SJSA1 (cell line): ENCODE measurements at regions not wholly inside any gene's neighbourhood (a gene's known extent, or its start where the extent isn't known, plus 50 kb on each side); places are given as distances from the start of the nearest gene placed in this dataset.

Source experiments
- DNase-seq, 2 experiments: peaks; one replicate each; pipeline ENCODE4 v3.0.0-alpha.2; 2015 to 2020; ENCODE audit warnings: low spot score in 2 of 2, low read depth in 1 of 2
- H3K27ac ChIP-seq: fragments of 250-450 bp; sonication (Bioruptor Pico); 2 replicates; pipeline ENCODE4 v1.5.1; 2020; ENCODE audit warnings: mild to moderate bottlenecking, moderate library complexity
- H3K27me3 ChIP-seq: fragments of 250-450 bp; sonication (Bioruptor Pico); replicated peaks from 2 replicates; pipeline ENCODE4 v1.5.1; 2020; ENCODE audit warnings: mild to moderate bottlenecking, moderate library complexity
- H3K36me3 ChIP-seq: fragments of 250-450 bp; sonication (Bioruptor Pico); 2 replicates; pipeline ENCODE4 v1.5.1; 2020; ENCODE audit warnings: mild to moderate bottlenecking
- H3K4me1 ChIP-seq: fragments of 250-450 bp; sonication (Bioruptor Pico); replicated peaks from 2 replicates; pipeline ENCODE4 v1.6.1; 2021; ENCODE audit warnings: mild to moderate bottlenecking
- H3K4me3 ChIP-seq: fragments of 250-450 bp; sonication (Bioruptor Pico); 2 replicates; pipeline ENCODE4 v1.5.1; 2020; ENCODE audit warnings: mild to moderate bottlenecking
- H3K9me3 ChIP-seq: fragments of 250-450 bp; sonication (Bioruptor Pico); replicated peaks from 2 replicates; pipeline ENCODE4 v1.5.1; 2020; ENCODE audit warnings: mild to moderate bottlenecking

DNA sequence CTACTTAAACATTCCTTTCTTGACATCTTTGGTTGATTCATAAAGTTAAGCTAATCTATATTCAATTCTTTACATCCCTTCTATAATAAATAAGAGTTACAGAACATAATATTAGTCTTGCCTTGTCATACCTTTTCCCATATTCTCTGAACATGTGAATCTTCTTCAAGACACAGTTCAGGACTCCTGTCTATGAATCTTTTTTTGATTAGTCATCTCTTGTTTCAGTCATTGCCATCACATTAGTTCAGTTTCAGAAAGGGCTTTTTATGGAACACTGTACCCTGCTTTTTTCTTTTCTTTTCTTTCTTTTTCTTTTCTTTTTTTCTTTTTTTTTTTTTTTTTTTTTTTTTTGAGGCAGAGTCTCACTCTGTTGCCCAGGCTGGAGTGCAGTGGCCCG, 181.2 kb downstream of the UBE2E3 start:
- Histone ChIP-seq H3K27ac (no peak overlapping the region), H3K36me3 (no peaks in the 10 kb centered on the region), H3K4me3 (no peak overlapping the region), H3K9me3 (no peaks in the 10 kb centered on the region), H3K4me1 (no peaks in the 10 kb centered on the region), H3K27me3 (no peaks in the 10 kb centered on the region)
- DNase-seq, result no peak

DNA sequence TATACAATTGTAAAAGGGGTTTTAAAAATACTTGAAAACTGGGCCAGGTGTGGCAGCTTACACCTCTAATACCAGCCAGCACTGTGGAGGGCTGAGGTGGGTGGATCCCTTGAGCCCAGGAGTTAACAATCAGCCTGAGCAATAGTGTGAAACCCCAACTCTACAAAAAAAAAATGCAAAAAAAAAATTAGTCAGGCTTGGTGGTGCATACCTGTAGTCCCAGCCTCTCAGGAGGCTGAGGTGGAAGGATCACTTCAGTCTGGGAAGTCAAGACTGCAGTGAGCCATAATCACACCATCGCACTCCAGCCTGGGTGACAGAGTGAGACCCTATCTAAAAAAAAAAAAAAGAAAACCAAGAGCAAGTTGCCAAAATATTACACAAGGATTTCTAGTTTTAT, 182.7 kb downstream of the UBE2E3 start:
- no peaks in the 10 kb centered on the region for H3K9me3 ChIP-seq
- no peak overlapping the region for H3K4me3 ChIP-seq
- no peak overlapping the region for H3K27ac ChIP-seq
- H3K27me3 ChIP-seq, result no peaks in the 10 kb centered on the region
- no peaks in the 10 kb centered on the region for H3K4me1 ChIP-seq
- DNase-seq, result no peak
- H3K36me3 ChIP-seq, result no peaks in the 10 kb centered on the region

DNA sequence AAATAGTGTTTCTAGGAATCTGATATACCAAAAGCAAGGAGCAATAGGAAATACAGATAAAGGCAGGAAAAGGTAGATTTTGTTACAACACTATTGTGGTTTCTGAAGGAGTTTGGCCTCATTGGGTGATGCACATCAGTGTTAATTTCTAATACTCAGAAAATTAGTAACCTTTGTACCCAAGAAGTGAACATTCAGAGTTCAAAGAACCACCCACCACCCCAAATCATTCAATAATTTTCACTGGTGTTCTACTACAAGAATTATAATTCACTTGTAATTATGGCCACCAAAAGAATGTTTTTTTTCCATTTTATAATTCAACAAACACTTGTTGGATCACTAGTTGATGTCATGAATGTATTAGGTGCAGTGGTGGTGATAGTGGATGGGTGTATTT, 183.3 kb downstream of the UBE2E3 start:
- Histone ChIP-seq H3K36me3 (no peaks in the 10 kb centered on the region), H3K27ac (no peak overlapping the region), H3K27me3 (no peaks in the 10 kb centered on the region), H3K4me3 (no peak overlapping the region), H3K4me1 (no peaks in the 10 kb centered on the region), H3K9me3 (no peaks in the 10 kb centered on the region)
- DNase-seq, result no peak

DNA sequence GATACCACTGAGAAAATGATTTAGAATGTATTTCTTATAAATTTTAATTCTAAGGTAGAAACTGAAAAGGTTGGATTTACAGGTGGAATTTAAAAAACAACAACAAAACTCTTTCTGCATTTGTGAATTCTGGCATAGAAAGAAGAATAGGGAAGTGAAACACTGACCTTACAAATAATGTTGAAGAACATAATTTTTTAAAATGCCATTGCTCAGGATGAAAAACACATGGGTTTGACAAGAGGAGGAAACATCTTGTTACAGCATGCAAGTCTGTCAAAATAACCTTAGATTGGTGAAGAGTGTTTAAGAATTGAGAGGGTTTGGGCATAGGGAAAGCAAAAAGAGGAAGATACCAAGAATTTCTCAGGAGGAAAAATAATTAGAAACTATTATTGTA, 184.3 kb downstream of the UBE2E3 start:
- peaks cover 4% of the 10 kb centered on the region for H3K4me1 ChIP-seq
- no peaks in the 10 kb centered on the region for H3K36me3 ChIP-seq
- DNase-seq, result no peak
- no peak overlapping the region for H3K4me3 ChIP-seq
- no peaks in the 10 kb centered on the region for H3K9me3 ChIP-seq
- no peak overlapping the region for H3K27ac ChIP-seq
- H3K27me3 ChIP-seq, result no peaks in the 10 kb centered on the region

DNA sequence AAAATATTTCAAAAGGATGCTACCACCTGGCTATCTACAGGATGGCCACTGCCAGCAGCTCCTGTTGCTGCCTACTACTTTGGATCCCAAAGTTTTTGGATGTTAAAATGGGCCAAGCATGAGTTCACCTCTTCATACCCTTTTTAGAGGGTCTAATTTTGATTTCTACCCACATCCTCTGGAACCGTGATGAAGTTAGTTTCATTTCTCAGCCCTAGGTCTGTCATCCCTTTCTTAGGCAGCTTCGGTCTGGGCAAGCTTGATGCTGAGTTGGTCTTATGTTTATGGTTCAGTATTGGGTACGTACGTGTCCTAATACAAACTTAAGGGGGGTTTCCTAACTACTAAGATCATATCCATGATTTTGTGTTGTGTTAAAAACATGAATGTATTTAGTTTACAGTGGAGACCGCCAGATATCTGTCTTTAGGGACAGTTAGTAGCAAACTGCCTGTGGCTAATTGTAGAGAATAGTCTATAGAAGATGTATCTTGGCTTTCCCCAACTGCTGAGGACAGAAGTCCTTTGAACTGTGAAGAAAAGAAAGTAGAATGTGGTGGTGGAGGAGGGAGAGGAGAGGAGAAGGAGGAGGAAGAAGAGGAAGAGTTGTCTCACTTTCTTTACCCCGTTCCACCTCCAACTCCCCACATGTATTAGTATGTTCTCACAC, 184.9 kb downstream of the UBE2E3 start:
- peaks cover 10% of the 10 kb centered on the region for H3K4me1 ChIP-seq
- no peaks in the 10 kb centered on the region for H3K36me3 ChIP-seq
- H3K27me3 ChIP-seq, result no peaks in the 10 kb centered on the region
- H3K4me3 ChIP-seq, result no peak overlapping the region
- H3K27ac ChIP-seq, result no peak overlapping the region
- DNase-seq, result no peak
- no peaks in the 10 kb centered on the region for H3K9me3 ChIP-seq

DNA sequence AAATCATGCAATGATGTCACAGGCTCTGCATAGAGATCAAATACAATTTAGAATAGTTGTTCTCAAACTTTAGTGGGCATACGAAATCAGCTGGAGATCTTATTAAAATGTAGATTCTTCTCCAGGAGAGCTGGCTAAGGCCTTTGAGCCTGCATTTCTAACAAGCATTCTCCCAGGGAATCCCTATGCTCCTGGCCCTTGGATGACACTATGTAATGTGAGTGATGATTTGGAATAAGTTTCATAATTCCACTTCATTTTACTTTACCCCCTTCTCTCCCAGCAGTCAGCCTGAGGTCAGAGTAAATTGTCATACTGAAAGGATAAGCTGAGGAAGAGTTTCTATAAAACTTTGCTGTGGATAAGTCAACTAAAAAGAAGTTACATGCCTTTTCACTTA, 189.1 kb downstream of the UBE2E3 start:
- Histone ChIP-seq H3K27ac (no peak overlapping the region), H3K27me3 (no peaks in the 10 kb centered on the region), H3K4me3 (no peak overlapping the region), H3K36me3 (no peaks in the 10 kb centered on the region), H3K4me1 (peaks cover 10% of the 10 kb centered on the region), H3K9me3 (no peaks in the 10 kb centered on the region)
- no peak for DNase-seq

DNA sequence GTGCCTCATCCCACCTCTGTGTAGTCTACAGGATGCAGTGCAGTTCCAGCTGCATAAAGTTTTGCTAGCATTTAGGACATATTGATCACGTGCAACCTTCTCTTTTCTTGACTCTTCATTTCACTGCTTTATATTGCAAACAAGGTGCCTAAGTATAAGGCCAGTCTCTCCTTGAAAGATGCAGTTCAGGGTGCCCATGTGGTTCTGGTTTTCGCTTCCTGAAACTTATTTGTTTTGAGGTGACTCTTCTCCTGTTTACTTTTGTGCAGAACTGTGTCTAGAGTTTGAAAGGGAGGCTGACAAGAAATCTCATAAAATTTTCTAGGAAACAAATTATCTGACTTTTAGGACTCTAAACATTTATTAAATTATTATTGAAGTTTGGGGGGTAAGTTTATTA, 189.9 kb downstream of the UBE2E3 start:
- H3K27me3 ChIP-seq, result no peaks in the 10 kb centered on the region
- H3K27ac ChIP-seq, result no peak overlapping the region
- no peaks in the 10 kb centered on the region for H3K9me3 ChIP-seq
- H3K4me1 ChIP-seq, result peaks cover 10% of the 10 kb centered on the region
- no peak for DNase-seq
- no peaks in the 10 kb centered on the region for H3K36me3 ChIP-seq
- no peak overlapping the region for H3K4me3 ChIP-seq

DNA sequence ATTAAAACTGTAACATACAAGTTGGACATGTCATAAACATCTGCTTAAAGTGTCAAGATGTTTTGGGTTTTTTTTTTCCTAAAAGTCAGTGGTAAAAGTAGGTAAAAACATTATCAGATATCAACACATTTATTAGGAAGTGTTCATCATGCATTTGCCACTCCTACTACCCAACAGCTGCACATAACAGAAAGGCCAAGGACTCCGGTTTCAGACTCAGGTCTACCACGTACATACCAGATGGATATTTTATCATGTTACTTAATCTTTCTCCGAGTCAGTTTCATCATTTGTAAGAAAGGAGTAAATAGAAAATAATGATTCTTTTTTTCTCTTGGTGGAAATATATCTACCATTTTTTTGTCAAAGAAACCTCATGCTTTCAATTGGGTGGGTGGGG, 192.3 kb downstream of the UBE2E3 start:
- Histone ChIP-seq H3K4me1 (peaks cover 19% of the 10 kb centered on the region), H3K27me3 (no peaks in the 10 kb centered on the region), H3K27ac (no peak overlapping the region), H3K36me3 (no peaks in the 10 kb centered on the region), H3K9me3 (no peaks in the 10 kb centered on the region), H3K4me3 (no peak overlapping the region)
- no peak for DNase-seq

DNA sequence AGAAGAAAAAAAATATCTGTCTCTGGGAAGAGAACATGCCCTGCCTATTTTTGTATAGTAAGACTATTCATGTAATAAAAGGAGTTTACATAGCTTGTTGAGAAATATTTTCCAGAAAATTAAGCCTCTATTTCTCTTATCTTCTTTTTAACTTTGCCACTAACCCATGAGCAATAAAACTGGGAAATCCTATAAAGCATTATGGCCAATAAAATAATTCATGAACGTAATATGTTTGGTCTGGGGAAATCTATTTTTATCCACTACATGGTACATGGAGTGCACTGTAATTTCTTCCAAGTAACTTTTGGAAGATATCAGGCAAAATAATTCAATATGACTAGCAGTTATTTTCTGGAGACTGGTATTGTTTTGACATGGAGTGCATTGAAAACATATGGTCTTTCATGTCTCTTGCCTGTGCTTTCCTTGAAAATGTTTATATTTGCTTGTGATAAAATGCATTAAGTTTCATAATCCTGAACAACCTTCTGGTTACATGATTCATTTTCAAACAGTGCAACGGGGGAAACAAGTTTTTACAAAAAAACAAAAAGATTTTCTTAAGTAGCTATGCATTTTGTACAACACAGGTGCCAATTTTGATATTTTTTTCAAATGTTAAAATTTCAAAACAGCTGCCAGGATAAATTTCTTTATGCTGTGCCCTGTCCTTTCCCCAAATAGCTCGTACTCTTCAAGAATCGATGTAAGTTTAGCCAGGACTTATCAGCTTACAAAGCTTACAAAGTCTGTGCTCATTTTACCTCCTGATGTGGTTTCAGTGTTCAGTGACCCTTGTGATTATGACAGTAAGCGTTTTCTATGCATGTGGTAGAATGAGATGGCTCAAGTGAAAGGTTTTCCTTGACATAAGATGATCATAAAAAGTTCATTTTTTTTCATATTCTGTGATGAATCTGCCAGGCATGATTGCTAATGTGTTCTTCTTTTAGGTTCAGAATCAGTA, 194.5 kb downstream of the UBE2E3 start:
- no peak for DNase-seq
- Histone ChIP-seq H3K4me1 (peaks cover 13% of the 10 kb centered on the region), H3K9me3 (no peaks in the 10 kb centered on the region), H3K36me3 (no peaks in the 10 kb centered on the region), H3K27me3 (no peaks in the 10 kb centered on the region), H3K27ac (no peak overlapping the region), H3K4me3 (no peak overlapping the region)

DNA sequence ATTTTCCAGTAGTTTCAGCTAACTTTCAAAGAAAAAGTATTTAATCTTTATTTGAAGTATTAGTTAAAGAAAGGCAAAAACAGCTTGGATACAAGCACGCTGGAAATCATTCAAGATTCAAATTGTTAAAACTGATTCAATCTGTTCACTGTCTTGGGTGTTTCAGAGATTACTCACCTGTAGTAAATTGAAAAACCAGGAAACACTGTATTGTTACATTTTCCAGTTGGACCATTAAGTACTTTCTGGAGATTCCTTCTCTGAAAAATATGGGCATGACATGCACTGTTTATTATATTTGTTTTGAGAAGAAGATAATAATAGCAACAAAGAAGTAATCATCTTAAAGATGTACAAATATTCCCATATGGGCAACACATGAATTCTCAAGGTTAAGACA, 196.1 kb downstream of the UBE2E3 start:
- Histone ChIP-seq H3K36me3 (no peaks in the 10 kb centered on the region), H3K4me1 (peaks cover 10% of the 10 kb centered on the region), H3K27ac (no peak overlapping the region), H3K27me3 (no peaks in the 10 kb centered on the region), H3K9me3 (no peaks in the 10 kb centered on the region), H3K4me3 (no peak overlapping the region)
- no peak for DNase-seq

DNA sequence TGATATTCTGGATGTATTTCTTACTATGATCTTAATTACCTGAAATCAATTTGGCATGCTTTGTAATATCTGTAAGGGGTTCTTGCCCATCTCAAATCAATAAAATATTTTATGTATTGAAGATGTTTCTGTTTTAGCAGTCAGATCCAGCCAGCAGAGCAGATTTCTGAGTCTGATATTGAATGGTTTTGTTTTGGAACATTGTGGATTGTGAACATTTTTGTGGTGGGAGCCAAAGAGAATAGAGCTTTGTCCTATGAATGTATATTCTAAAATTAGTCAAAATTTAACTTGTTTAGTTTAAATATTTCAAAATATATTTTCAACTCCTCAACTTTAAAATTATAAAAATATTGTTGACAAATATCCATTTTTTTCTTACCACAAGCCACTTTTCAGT, 197.0 kb downstream of the UBE2E3 start:
- H3K36me3 ChIP-seq, result no peaks in the 10 kb centered on the region
- no peak for DNase-seq
- peaks cover 10% of the 10 kb centered on the region for H3K4me1 ChIP-seq
- H3K4me3 ChIP-seq, result no peak overlapping the region
- H3K9me3 ChIP-seq, result no peaks in the 10 kb centered on the region
- H3K27ac ChIP-seq, result no peak overlapping the region
- no peaks in the 10 kb centered on the region for H3K27me3 ChIP-seq

DNA sequence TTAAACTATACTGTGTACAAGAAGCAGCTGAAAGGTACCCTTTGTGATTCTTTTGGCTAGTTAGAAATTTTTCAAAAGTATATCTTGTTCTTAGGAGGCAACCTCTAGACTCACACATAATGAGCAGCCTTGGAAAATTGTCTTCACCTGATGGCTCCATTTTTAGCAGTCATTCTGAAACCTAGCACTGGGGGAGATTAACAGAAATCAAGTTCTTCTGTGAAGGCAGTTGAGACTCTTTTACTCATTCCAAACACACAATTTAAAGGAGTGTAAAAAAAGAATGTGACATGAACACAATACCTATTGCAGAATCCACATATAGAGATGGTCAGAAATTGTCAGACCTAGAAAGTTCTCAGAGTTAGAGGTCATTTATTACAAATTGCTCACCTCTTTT, 197.7 kb downstream of the UBE2E3 start:
- Histone ChIP-seq H3K27me3 (no peaks in the 10 kb centered on the region), H3K9me3 (no peaks in the 10 kb centered on the region), H3K4me1 (peaks cover 10% of the 10 kb centered on the region), H3K27ac (no peak overlapping the region), H3K36me3 (no peaks in the 10 kb centered on the region), H3K4me3 (no peak overlapping the region)
- no peak for DNase-seq

DNA sequence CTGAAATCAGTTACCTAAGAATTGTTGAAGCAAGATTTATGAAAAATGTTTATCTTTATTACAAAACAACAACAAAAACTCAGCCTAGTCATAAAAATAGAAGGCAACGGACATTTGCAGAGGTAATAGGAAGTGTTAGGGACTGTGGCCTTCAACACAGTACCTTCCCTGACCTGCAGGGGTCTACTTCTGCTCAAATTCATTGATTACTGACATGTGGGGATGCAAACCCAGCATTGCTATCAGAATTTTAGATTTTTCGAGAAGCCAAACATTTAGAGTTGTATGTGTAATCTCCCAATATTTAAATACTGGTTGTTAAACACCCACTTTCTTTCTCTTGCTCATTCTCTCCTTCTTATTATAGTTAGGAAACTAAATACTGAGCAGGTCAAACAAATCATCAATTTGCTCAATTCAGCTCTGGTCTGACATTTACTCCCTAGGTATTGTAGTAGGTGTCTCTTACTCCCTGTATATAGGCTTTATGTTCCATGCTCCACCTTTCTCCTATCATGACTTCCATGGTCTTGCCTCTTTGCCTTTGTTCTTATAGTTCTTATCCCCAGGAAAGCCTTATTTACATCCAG, 198.5 kb downstream of the UBE2E3 start:
- H3K4me3 ChIP-seq, result no peak overlapping the region
- DNase-seq, result no peak
- peaks cover 10% of the 10 kb centered on the region for H3K4me1 ChIP-seq
- no peaks in the 10 kb centered on the region for H3K9me3 ChIP-seq
- no peaks in the 10 kb centered on the region for H3K36me3 ChIP-seq
- no peaks in the 10 kb centered on the region for H3K27me3 ChIP-seq
- no peak overlapping the region for H3K27ac ChIP-seq

DNA sequence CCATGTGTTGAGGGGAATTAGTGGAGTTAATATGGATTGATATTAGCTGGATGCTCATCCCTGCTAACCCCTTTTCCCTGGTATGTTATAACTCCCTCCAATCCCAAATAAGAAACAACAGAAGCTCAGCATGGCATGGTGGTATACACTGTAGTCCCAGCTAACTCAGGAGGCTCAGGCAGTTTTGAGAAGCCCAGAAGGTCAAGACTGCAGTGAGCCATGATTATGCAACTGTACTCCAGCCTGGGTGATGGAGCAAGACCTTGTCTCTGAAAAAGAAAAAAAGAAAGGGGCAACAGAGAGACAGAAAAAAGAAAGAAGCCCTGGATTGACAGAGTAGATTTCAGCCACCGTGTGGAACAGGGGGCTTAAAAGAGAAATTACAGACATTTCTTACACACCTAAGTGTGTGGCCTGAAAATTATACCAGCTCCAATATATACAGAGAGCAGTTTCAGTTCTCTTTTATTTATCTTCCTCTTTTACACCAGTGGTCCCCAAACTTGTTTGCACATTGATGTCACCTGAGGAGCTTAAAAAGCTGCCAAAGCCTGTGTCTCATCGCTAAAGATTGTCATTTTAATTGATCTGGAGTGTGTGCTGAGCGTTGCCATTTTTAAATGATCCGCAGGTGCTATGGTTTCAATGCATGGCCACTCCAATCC, 203.6 kb downstream of the UBE2E3 start:
- Histone ChIP-seq H3K4me1 (no peaks in the 10 kb centered on the region), H3K4me3 (no peak overlapping the region), H3K36me3 (no peaks in the 10 kb centered on the region), H3K27ac (no peak overlapping the region), H3K9me3 (no peaks in the 10 kb centered on the region), H3K27me3 (no peaks in the 10 kb centered on the region)
- no peak for DNase-seq
